B cell (primary cell): ENCODE measurements at regions not wholly inside any gene's neighbourhood (a gene's known extent, or its start where the extent isn't known, plus 50 kb on each side); places are given as distances from the start of the nearest gene placed in this dataset.

Experiments
- ATAC-seq: fragments of 200-7000 bp; cut with Tn5 transposase; one replicate; pipeline ENCODE4 v1.10.0; 2021; ENCODE audit warnings: low read depth, mild to moderate bottlenecking, moderate number of reproducible peaks, moderate library complexity
- CTCF ChIA-PET: fragments of 350-600 bp; sonication (Branson Sonifier 250); formaldehyde crosslinking; loops from one replicate; lab custom pipeline; 2021; ENCODE audit warnings: antibody characterized with exemption, inconsistent platforms; lab: Charles Lee
- POLR2A ChIA-PET: fragments of 350-600 bp; sonication (Branson Sonifier 250); formaldehyde crosslinking; loops from one replicate; lab custom pipeline; 2021; ENCODE audit warnings: antibody characterized with exemption; lab: Charles Lee
- DNase-seq: peaks from one replicate; pipeline ENCODE4 v3.0.0; 2013
- H2AFZ ChIP-seq: 2 replicates; pipeline ENCODE4 v1.6.1; 2012; ENCODE audit warnings: mild to moderate bottlenecking, low read depth, low read length; ENCODE audit not compliant: insufficient read depth, poor library complexity, severe bottlenecking
- H3K27ac ChIP-seq, 2 donors: 1 replicate in 1 of 2; 2 replicates in 1 of 2; pipeline ENCODE4 v1.5.1; 2012 to 2013; ENCODE audit warnings: low read length in 2 of 2, mild to moderate bottlenecking in 2 of 2, moderate library complexity in 1 of 2
- H3K27me3 ChIP-seq, 4 experiments: fragments of 200-600 bp in 1 of 4; sonication (generic) in 1 of 4; replicated peaks in 1 of 4; 1 replicate in 2 of 4; 2 replicates in 2 of 4; pipeline versions ENCODE4 v1.6.1 to v1.7.0; 2013 to 2016; ENCODE audit warnings: low read length in 3 of 4, mild to moderate bottlenecking in 2 of 4, mixed read lengths in 1 of 4, moderate library complexity in 1 of 4; ENCODE audit not compliant: insufficient read depth in 4 of 4, control insufficient read depth in 3 of 4; ENCODE audit errors: control extremely low read depth in 1 of 4
- H3K36me3 ChIP-seq, 2 experiments: replicated peaks in 1 of 2; 1 replicate in 1 of 2; 2 replicates in 1 of 2; pipeline versions ENCODE4 v1.6.1 to v1.7.1; 2013; ENCODE audit warnings: low read length in 1 of 2; ENCODE audit not compliant: insufficient read depth in 2 of 2, control insufficient read depth in 1 of 2; ENCODE audit errors: control extremely low read depth in 1 of 2, extremely low read depth in 1 of 2
- H3K4me1 ChIP-seq, 2 donors: fragments of 200-600 bp in 1 of 2; sonication (generic) in 1 of 2; 1 replicate in 1 of 2; 2 replicates in 1 of 2; pipeline versions ENCODE4 v1.5.1 to v1.6.1; 2013 to 2017; ENCODE audit warnings: low read length in 2 of 2; ENCODE audit not compliant: control insufficient read depth in 2 of 2, insufficient read depth in 2 of 2
- H3K4me2 ChIP-seq: replicated peaks from 2 replicates; pipeline ENCODE3; 2012; ENCODE audit warnings: mild to moderate bottlenecking, low read depth, low read length; ENCODE audit not compliant: poor library complexity, severe bottlenecking
- H3K4me3 ChIP-seq, 5 experiments: fragments of 200-600 bp in 1 of 5; sonication (generic) in 1 of 5; 1 replicate in 3 of 5; 2 replicates in 2 of 5; pipeline versions ENCODE4 v1.5.1 to v1.7.0; 2011 to 2016; ENCODE audit warnings: low read length in 4 of 5, mild to moderate bottlenecking in 4 of 5, low read depth in 2 of 5, control low read depth in 1 of 5, moderate library complexity in 1 of 5; ENCODE audit not compliant: insufficient read depth in 1 of 5; ENCODE audit errors: control extremely low read depth in 1 of 5, extremely low read depth in 1 of 5
- H3K79me2 ChIP-seq: fragments of 200-600 bp; sonication (generic); one replicate; pipeline ENCODE4 v1.6.0; 2016; ENCODE audit warnings: low read length; ENCODE audit not compliant: control insufficient read depth, insufficient read depth
- H3K9ac ChIP-seq: fragments of 200-600 bp; sonication (generic); 2 replicates; pipeline ENCODE4 v1.6.1; 2017; ENCODE audit warnings: mild to moderate bottlenecking, low read length, moderate library complexity
- H3K9me3 ChIP-seq, 3 donors: one replicate each; pipeline versions ENCODE4 v1.6.1 to v1.7.1; 2013; ENCODE audit warnings: low read length in 2 of 3; ENCODE audit not compliant: control insufficient read depth in 2 of 3, insufficient read depth in 1 of 3; ENCODE audit errors: control extremely low read depth in 1 of 3
- H4K20me1 ChIP-seq: 2 replicates; pipeline ENCODE4 v1.6.0; 2012; ENCODE audit warnings: mild to moderate bottlenecking, low read length; ENCODE audit not compliant: insufficient read depth, control insufficient read depth, poor library complexity, severe bottlenecking
- H3K27ac Mint-ChIP-seq: one replicate; pipeline ENCODE4 v1.8.0; 2021; ENCODE audit warnings: mixed read lengths
- H3K27me3 Mint-ChIP-seq: one replicate; pipeline ENCODE4 v1.8.0; 2021; ENCODE audit warnings: mixed read lengths
- H3K4me1 Mint-ChIP-seq: one replicate; pipeline ENCODE4 v1.8.0; 2021; ENCODE audit warnings: mixed read lengths
- H3K4me3 Mint-ChIP-seq: one replicate; pipeline ENCODE4 v1.8.0; 2021; ENCODE audit warnings: mixed read lengths
- H3K9me3 Mint-ChIP-seq: one replicate; pipeline ENCODE4 v1.8.0; 2022; ENCODE audit warnings: mixed read lengths; ENCODE audit not compliant: insufficient read depth
- CTCF ChIP-seq: fragments of 200-600 bp; IDR thresholded peaks from one replicate; pipeline ENCODE4 v1.8.0; 2022; ENCODE audit warnings: antibody characterized with exemption, mild to moderate bottlenecking
- EZH2 ChIP-seq: IDR thresholded peaks from 2 replicates; pipeline ENCODE4 v1.6.1; 2012; ENCODE audit warnings: borderline replicate concordance, low read depth, mild to moderate bottlenecking, moderate library complexity, low read length; ENCODE audit not compliant: insufficient read depth, poor library complexity, severe bottlenecking
- WGBS: methylation state at CpG from one replicate; pipeline ENCODE4 v1.1.5; 2013; ENCODE audit warnings: missing lambda C conversion rate; ENCODE audit not compliant: insufficient coverage; 5-methylcytosine and 5-hydroxymethylcytosine counted together
- intact Hi-C: fragments of 100-400 bp; cut with micrococcal nuclease; formaldehyde crosslinking; loops from one replicate; pipeline ENCODE4 v1.10.0; 2022

- Histone ChIP-seq H3K27ac (no peak overlapping the region), H3K4me3 (no peak overlapping the region), H3K9ac (no peak overlapping the region), H2AFZ (no peak overlapping the region), H3K36me3 (no peaks in the 10 kb centered on the region), H3K79me2 (no peaks in the 10 kb centered on the region), H3K9me3 (no peaks in the 10 kb centered on the region), H3K4me1 (peaks cover 32 to 41% of the 10 kb centered on the region in 2 donors), H3K27me3 (no peaks in the 10 kb centered on the region), H3K4me2 (no peak overlapping the region), H4K20me1 (no peaks in the 10 kb centered on the region)
- no peak for TF ChIP-seq CTCF
- ATAC-seq (no peak), DNase-seq (no peak)
- Mint-ChIP-seq H3K4me3 (no peak overlapping the region), H3K9me3 (no peaks in the 10 kb centered on the region), H3K4me1 (peaks cover 48% of the 10 kb centered on the region), H3K27ac (no peak overlapping the region), H3K27me3 (no peaks in the 10 kb centered on the region)
- ChIA-PET CTCF (interaction anchor here (0.6 to 5.5 kb wide), 11 partner anchors 14 to 402 kb away, joined by 3 to 74 read pairs (median 4); no protein-coding TSS in a partner anchor), POLR2A (no interaction called here)
- intact Hi-C loops, result no loop called here
- WGBS, result no CpG with 5 or more reads among the region's 5 CpGs
Observed at GRCh38 chrX:39150220-39150619, 349.0 kb downstream of the MID1IP1 start.

GRCh38 chrX:39150621-39151020, 349.4 kb downstream of the MID1IP1 start:
- Histone ChIP-seq H3K9ac (no peak overlapping the region), H4K20me1 (no peaks in the 10 kb centered on the region), H3K79me2 (no peaks in the 10 kb centered on the region), H3K9me3 (no peaks in the 10 kb centered on the region), H3K27me3 (no peaks in the 10 kb centered on the region), H3K36me3 (no peaks in the 10 kb centered on the region), H2AFZ (no peak overlapping the region), H3K4me2 (no peak overlapping the region), H3K4me1 (peaks cover 28 to 37% of the 10 kb centered on the region in 2 donors), H3K27ac (no peak overlapping the region), H3K4me3 (no peak overlapping the region)
- no CpG with 5 or more reads among the region's 5 CpGs for WGBS
- Mint-ChIP-seq H3K27me3 (no peaks in the 10 kb centered on the region), H3K27ac (no peak overlapping the region), H3K4me3 (no peak overlapping the region), H3K4me1 (peaks cover 44% of the 10 kb centered on the region), H3K9me3 (no peaks in the 10 kb centered on the region)
- ChIA-PET POLR2A (no interaction called here), CTCF (interaction anchor here (0.7 to 5.5 kb wide), 6 partner anchors 15 to 402 kb away, joined by 3 to 74 read pairs (median 6); no protein-coding TSS in a partner anchor)
- ATAC-seq, result no peak
- TF ChIP-seq EZH2 (no peak), CTCF (no peak)
- intact Hi-C loops, result no loop called here
- no peak for DNase-seq
